NOMO-1 (cell line): ENCODE measurements at regions not wholly inside any gene's neighbourhood (a gene's known extent, or its start where the extent isn't known, plus 50 kb on each side); places are given as distances from the start of the nearest gene placed in this dataset.
"Not testable (repeated sequence)": the region's sequence is repeated elsewhere in the genome, so short reads cannot be mapped to it uniquely, and the experiment has no call there.

Experiments
- DNase-seq, 2 experiments: peaks; one replicate each; lab custom pipeline; 2025; ENCODE audit not compliant: unreplicated experiment in 2 of 2; lab: John Stamatoyannopoulos, UW

DNA sequence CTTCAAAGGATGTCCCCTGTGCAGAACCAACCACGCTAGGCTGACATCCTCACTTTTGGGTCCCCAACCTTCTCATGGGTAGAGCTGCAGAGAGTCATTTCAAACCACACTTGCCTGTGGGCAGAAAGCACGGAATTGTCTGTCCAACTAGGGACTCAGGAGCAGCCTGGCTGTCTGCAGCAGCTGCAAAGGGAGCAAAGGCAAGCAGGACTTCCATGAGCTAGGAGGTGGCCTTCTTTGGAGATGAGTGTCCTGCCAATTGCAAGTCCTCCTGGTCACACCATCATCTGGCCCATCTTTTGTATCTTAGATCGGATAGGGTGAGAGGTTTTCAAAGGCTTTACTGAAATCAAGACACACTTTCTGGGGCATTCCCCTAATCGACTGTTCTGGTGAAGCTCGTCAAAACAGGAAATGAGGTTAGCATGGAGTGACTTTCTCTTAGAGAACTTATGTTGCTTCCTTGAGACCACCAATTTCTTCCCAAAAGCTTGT is 222.3 kb upstream of the PLGLB2 start:
- not testable (repeated sequence) for DNase-seq

- not testable (repeated sequence) for DNase-seq
Measured at GRCh38 chr2:87526258-87526657, 221.6 kb upstream of the PLGLB2 start.

- not testable (repeated sequence) for DNase-seq
Measured at GRCh38 chr2:87531968-87532715, 215.7 kb upstream of the PLGLB2 start.

DNA sequence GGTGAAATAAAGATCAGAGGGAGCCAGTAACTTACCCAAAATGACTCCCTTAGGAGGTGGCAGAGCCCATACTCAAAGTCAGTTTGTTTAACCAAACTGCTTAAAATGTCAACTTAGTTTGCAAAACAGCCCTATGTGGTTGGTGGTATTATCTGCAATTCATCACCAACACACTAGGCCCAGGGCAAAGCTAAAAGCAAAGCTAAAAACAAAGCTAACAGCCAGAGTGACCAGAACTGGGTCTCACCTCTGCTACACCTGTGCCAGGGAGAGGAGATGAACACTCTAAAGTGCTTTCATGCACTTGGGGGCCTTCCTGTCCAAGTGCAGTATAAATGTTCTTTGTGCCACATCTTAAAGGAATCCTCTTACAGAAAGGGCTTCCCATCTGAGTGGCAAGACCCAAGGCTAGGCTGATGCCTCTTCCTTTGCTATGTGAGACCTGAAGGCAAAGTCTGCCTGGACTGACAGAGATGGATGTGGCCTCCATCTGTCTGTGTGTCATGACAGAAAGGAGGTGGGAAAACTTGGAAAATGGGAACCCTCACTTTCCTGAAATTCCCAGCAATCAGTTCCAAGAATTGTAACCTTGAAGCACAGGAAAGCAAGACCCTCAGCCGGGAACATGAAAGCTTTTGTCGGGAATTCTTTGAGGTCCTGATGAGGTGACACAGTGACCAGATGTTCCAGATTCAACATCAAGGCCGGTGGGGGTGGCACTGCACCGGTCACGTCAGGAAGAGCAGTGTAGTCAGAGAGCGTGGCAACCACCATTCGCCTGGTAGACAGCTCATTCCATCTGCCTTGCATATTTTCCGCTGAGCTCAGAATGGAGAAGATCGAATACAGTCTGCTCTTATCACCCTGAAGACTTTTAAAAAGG is 214.3 kb upstream of the PLGLB2 start:
- not testable (repeated sequence) for DNase-seq

GRCh38 chr2:87534273-87534889 is 213.5 kb upstream of the PLGLB2 start:
- DNase-seq: not testable (repeated sequence)

DNA sequence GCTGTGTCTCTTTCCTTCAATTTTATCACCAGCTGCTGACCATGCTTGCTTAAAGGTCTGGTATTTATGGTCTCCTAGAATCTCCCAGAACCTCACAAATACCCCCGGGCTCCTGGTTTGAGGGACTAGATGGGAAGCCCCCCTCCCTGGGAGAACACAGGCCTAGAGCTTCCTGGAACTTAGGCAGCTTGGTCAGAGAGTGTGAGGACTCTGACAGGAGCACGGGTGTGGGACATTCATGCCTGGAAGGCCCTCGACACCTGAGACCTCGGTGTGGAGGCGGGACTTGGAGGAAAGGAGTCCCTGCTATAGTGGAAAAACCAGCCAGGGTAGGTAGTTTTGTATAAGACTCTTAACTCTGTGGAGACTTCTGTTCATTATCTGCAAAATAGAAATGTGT is 211.5 kb upstream of the PLGLB2 start:
- DNase-seq: not testable (repeated sequence)

- DNase-seq: not testable (repeated sequence)
Measured at GRCh38 chr2:87537251-87537671, 210.6 kb upstream of the PLGLB2 start.

DNA sequence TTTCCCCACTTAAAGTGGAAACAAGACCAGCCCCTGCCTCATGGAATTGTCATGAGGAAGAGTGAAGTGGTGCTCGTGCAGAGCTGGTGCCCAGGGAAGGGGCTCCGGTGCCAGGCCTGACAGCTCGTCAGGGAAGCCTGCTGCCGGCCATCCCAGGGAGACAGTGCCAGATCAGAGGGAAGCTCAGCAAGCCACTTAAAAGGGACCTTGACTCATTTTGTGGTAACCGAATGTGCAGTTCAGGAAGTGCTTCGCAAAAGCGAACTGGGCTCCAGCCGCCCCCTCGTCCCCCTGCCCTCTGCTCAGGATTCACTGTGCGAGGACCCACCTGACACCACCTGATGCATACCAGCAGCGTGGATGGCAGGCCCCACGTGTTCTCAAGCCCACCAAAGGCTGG is 209.6 kb upstream of the PLGLB2 start:
- DNase-seq: not testable (repeated sequence)

DNA sequence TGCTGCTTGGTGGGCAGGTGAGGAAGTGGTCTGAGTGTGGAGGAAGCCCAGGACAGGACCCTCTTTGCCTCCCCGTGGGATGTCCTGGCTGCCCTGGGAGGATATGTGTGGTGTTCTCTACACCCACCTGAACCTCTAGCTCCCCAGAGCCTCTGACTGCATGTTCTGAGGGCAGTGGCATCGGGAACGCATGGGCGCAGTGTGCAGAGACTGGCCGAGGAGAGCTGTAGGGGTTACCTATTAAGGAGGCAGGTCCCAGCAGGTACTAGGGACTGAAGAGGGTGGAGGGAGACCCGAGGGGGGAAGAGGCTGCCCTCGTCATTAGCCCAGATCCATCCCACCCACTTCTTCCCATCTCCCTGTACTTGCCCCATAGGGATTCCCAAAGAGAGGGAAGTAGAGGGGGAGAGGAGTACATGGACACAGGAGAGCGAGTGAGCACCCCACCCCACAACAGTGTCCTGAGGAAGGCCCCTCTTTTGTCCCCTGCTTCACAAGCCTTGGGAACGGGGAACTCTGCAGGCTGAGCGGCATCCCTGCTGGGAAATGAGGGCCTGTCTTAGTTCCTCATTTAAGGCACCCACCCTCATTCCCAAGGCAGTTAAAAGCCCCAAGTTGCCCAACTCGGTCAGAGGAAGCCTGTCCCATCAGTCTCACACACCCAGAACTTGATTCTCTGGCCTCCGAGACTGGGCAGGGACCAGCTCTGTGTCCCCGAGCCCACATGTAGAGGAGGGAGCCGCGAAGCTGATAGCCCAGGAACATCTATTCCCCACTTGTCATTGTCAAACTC is 208.5 kb upstream of the PLGLB2 start:
- not testable (repeated sequence) for DNase-seq

GRCh38 chr2:87540242-87540641 is 207.6 kb upstream of the PLGLB2 start:
- not testable (repeated sequence) for DNase-seq

DNA sequence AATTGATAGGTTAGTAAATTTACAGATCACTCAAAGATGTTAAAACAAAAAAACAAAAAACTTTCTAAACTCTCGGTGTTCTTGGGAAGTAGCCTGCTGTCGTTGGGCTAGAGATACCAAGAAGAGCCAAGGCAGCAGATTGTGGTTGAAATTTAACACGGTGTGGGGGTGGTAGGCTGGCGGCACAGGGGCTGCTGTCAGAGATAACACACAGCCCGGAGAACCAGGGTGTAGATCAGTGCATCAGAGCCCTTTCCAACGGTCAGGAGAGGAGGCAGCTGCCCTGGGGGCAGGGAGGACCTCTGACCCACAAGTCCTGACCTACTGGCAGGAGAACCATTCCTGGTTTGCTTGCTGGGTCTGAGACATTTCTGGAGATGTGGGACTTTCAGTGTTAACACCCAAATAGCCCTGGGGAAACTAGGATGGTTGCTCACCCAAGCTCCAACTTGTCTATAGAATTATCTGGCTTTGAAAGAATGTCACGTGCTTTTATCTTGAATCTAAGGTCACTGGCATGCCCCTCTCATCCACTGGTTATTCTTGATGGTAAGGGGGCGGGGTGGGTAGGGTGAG is 205.2 kb upstream of the PLGLB2 start:
- not testable (repeated sequence) for DNase-seq

- DNase-seq: not testable (repeated sequence)
Measured at GRCh38 chr2:87543797-87544196, 204.1 kb upstream of the PLGLB2 start.

DNA sequence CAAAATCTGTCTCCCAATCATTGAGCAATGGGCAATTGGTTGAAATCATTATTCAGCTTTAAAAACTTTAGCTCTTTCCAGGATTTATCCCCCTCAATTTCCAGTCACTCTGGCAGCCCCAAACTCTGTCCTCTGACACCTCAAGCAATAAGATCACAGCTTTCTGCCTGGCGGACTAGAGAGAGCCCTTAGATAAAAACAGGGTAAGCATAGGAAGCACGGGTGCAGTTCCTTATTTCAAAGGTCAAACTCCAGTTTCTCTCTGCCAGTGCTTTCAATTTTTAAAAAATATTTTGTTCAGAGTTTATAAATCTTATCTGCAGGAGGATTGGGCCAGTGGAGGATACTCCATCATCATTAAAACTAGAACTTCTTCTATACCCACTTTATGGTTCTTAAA is 200.8 kb upstream of the PLGLB2 start:
- DNase-seq: not testable (repeated sequence)

DNA sequence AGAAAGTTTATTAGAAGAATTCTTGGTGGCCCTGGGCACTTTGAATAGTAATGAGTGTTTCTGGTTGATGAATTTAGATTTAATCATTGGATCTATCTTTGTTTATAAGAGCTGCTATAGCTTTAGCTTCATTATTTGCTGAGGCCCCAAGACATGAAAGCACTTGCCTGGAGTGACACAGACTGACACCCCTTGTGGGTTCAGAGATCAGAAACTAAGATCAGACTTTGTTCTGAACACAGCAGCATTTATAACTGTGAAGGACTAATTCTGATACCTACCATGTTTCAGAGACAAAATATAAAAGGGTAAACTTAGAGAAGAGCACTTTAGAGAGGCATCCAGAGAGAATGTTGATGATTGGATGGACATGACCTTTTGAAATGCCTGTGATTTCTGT is 199.9 kb upstream of the PLGLB2 start:
- DNase-seq: not testable (repeated sequence)

GRCh38 chr2:87548681-87549536 is 199.0 kb upstream of the PLGLB2 start:
- not testable (repeated sequence) for DNase-seq

GRCh38 chr2:87549561-87550202 is 198.2 kb upstream of the PLGLB2 start:
- DNase-seq: not testable (repeated sequence)

DNA sequence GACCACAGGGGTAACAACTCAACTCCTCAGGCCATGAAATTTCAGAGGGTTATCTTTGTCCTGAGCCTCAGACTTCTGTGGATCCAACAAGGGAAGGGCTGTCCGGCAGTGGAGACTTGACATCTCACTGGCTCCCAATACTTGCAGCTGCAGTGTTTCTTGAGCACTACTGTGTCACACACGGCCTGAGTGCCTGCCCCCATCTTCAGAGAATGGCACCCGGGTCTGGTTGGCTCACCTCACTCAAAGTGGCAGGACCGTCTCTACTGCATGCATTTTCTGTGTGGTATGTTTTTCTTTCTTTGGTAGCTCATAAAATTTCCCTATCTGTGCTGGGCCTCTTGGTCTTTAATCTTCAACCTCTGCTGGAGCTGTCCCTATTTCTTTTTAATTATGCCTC is 193.2 kb upstream of the PLGLB2 start:
- not testable (repeated sequence) for DNase-seq

DNA sequence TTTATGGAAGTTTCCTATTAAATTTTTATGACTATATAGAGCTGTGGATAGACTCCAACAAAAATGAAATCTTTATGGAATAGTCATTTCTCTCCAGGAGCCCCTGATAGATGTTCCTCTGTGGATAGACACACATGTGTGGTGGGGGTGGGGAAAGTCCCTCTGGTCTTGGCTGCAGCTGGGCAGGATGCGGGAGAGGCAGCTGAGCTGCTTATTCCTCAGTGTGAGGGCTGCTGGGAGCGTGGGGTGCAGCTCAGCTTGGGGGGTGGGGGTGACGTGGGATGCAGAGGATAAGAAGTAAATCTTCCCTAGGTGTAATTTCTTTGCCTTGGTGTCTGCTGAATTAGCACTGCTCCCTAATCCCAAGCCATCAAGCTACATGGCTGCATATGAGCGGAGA is 192.8 kb upstream of the PLGLB2 start:
- not testable (repeated sequence) for DNase-seq
